HUES48 (cell line): ENCODE measurements at regions not wholly inside any gene's neighbourhood (a gene's known extent, or its start where the extent isn't known, plus 50 kb on each side); places are given as distances from the start of the nearest gene placed in this dataset.

ENCODE experiments used
- H3K27ac ChIP-seq: one replicate; pipeline ENCODE4 v1.7.0; 2013; ENCODE audit warnings: low read depth, low read length, inconsistent platforms
- H3K27me3 ChIP-seq: 2 replicates; pipeline ENCODE4 v1.6.1; 2013; ENCODE audit warnings: mild to moderate bottlenecking, low read length; ENCODE audit not compliant: control insufficient read depth, insufficient read depth
- H3K36me3 ChIP-seq: 2 replicates; pipeline ENCODE4 v1.6.1; 2013; ENCODE audit warnings: low read length; ENCODE audit not compliant: control insufficient read depth, insufficient read depth
- H3K4me1 ChIP-seq: 2 replicates; pipeline ENCODE4 v1.6.1; 2013; ENCODE audit warnings: mild to moderate bottlenecking, low read length; ENCODE audit not compliant: control insufficient read depth, insufficient read depth
- H3K4me3 ChIP-seq: 2 replicates; pipeline ENCODE4 v1.5.1; 2013; ENCODE audit warnings: mild to moderate bottlenecking, low read depth, low read length
- H3K9ac ChIP-seq: 2 replicates; pipeline ENCODE4 v1.6.1; 2013; ENCODE audit warnings: mild to moderate bottlenecking, low read depth, low read length, moderate library complexity
- H3K9me3 ChIP-seq: 2 replicates; pipeline ENCODE4 v1.6.1; 2013; ENCODE audit warnings: low read length; ENCODE audit not compliant: control insufficient read depth, insufficient read depth

GRCh38 chr12:111256629-111257434 is 112.1 kb downstream of the PHETA1 start:
- Histone ChIP-seq H3K4me1 (no peaks in the 10 kb centered on the region), H3K9me3 (no peaks in the 10 kb centered on the region), H3K9ac (no peak overlapping the region), H3K27me3 (no peaks in the 10 kb centered on the region), H3K4me3 (no peak overlapping the region), H3K36me3 (no peaks in the 10 kb centered on the region), H3K27ac (no peak overlapping the region)

- Histone ChIP-seq H3K4me3 (no peak overlapping the region), H3K9me3 (no peaks in the 10 kb centered on the region), H3K4me1 (no peaks in the 10 kb centered on the region), H3K36me3 (no peaks in the 10 kb centered on the region), H3K27me3 (no peaks in the 10 kb centered on the region), H3K9ac (no peak overlapping the region), H3K27ac (no peak overlapping the region)
These were observed 113.6 kb downstream of the PHETA1 start for GRCh38 chr12:111255261-111255660.

- H3K9ac ChIP-seq: no peak overlapping the region
- H3K27ac ChIP-seq: no peak overlapping the region
- no peak overlapping the region for H3K4me3 ChIP-seq
- H3K4me1 ChIP-seq: no peaks in the 10 kb centered on the region
- H3K9me3 ChIP-seq: no peaks in the 10 kb centered on the region
- H3K36me3 ChIP-seq: no peaks in the 10 kb centered on the region
- no peaks in the 10 kb centered on the region for H3K27me3 ChIP-seq
These were observed 114.8 kb downstream of the PHETA1 start for GRCh38 chr12:111254106-111254505.

- H3K36me3 ChIP-seq: no peaks in the 10 kb centered on the region
- no peaks in the 10 kb centered on the region for H3K9me3 ChIP-seq
These were observed 115.7 kb downstream of the PHETA1 start for GRCh38 chr12:111253213-111253612.

GRCh38 chr12:111251787-111252186 is 117.1 kb downstream of the PHETA1 start:
- no peaks in the 10 kb centered on the region for H3K4me1 ChIP-seq
- H3K9me3 ChIP-seq: no peaks in the 10 kb centered on the region
- H3K36me3 ChIP-seq: no peaks in the 10 kb centered on the region
- no peak overlapping the region for H3K27ac ChIP-seq
- H3K9ac ChIP-seq: no peak overlapping the region
- no peaks in the 10 kb centered on the region for H3K27me3 ChIP-seq
- no peak overlapping the region for H3K4me3 ChIP-seq

More at GRCh38 chr12:111253213-111253612, 115.7 kb downstream of the PHETA1 start:
- no peak overlapping the region for H3K9ac ChIP-seq
- no peaks in the 10 kb centered on the region for H3K4me1 ChIP-seq
- no peak overlapping the region for H3K4me3 ChIP-seq
- H3K27ac ChIP-seq: no peak overlapping the region
- no peaks in the 10 kb centered on the region for H3K27me3 ChIP-seq

GRCh38 chr12:111251058-111251730 is 117.7 kb downstream of the PHETA1 start:
- no peak overlapping the region for H3K27ac ChIP-seq
- no peak overlapping the region for H3K4me3 ChIP-seq
- H3K4me1 ChIP-seq: no peaks in the 10 kb centered on the region
- no peaks in the 10 kb centered on the region for H3K27me3 ChIP-seq
- no peaks in the 10 kb centered on the region for H3K36me3 ChIP-seq
- H3K9ac ChIP-seq: no peak overlapping the region
- H3K9me3 ChIP-seq: no peaks in the 10 kb centered on the region

GRCh38 chr12:111250251-111250881 is 118.5 kb downstream of the PHETA1 start:
- no peaks in the 10 kb centered on the region for H3K4me1 ChIP-seq
- H3K27me3 ChIP-seq: no peaks in the 10 kb centered on the region
- no peaks in the 10 kb centered on the region for H3K9me3 ChIP-seq
- H3K36me3 ChIP-seq: no peaks in the 10 kb centered on the region
- H3K27ac ChIP-seq: no peak overlapping the region
- no peak overlapping the region for H3K4me3 ChIP-seq
- H3K9ac ChIP-seq: no peak overlapping the region

GRCh38 chr12:111249757-111250156 is 119.1 kb downstream of the PHETA1 start:
- H3K27me3 ChIP-seq: no peaks in the 10 kb centered on the region

GRCh38 chr12:111249018-111249370 is 119.9 kb downstream of the PHETA1 start:
- Histone ChIP-seq H3K4me1 (no peaks in the 10 kb centered on the region), H3K27ac (no peak overlapping the region), H3K9ac (no peak overlapping the region), H3K27me3 (no peaks in the 10 kb centered on the region), H3K36me3 (no peaks in the 10 kb centered on the region), H3K4me3 (no peak overlapping the region), H3K9me3 (0 out of 2 replicates have a peak, but pooled peaks cover 3% of the 10 kb centered on the region)

More at GRCh38 chr12:111249757-111250156, 119.1 kb downstream of the PHETA1 start:
- H3K27ac ChIP-seq: no peak overlapping the region
- H3K9ac ChIP-seq: no peak overlapping the region
- no peaks in the 10 kb centered on the region for H3K4me1 ChIP-seq
- H3K36me3 ChIP-seq: no peaks in the 10 kb centered on the region
- H3K9me3 ChIP-seq: no peaks in the 10 kb centered on the region
- no peak overlapping the region for H3K4me3 ChIP-seq

- Histone ChIP-seq H3K4me3 (no peak overlapping the region), H3K27ac (no peak overlapping the region), H3K4me1 (no peaks in the 10 kb centered on the region), H3K9ac (no peak overlapping the region), H3K27me3 (no peaks in the 10 kb centered on the region), H3K9me3 (0 out of 2 replicates have a peak, but pooled peaks cover 4% of the 10 kb centered on the region), H3K36me3 (no peaks in the 10 kb centered on the region)
These were observed 120.5 kb downstream of the PHETA1 start for GRCh38 chr12:111248236-111249017.
